Liver (tissue), 8 donors: ENCODE measurements at regions not wholly inside any gene's neighbourhood (a gene's known extent, or its start where the extent isn't known, plus 50 kb on each side); places are given as distances from the start of the nearest gene placed in this dataset.

ENCODE experiments used
- DNase-seq: peaks from one replicate; pipeline ENCODE4 v3.0.0-alpha.2; 2017; ENCODE audit warnings: low spot score
- H3K27ac ChIP-seq, 2 donors: one replicate each; pipeline ENCODE4 v1.7.0; 2013; ENCODE audit warnings: inconsistent platforms in 2 of 2, low read length in 2 of 2, control low read depth in 1 of 2, low read depth in 1 of 2, mild to moderate bottlenecking in 1 of 2
- H3K27me3 ChIP-seq, 4 donors: one replicate each; pipeline versions ENCODE4 v1.6.1 to v1.7.0; 2013; ENCODE audit warnings: low read length in 3 of 4, inconsistent platforms in 1 of 4, mild to moderate bottlenecking in 1 of 4, moderate library complexity in 1 of 4; ENCODE audit not compliant: control insufficient read depth in 4 of 4, insufficient read depth in 4 of 4
- H3K36me3 ChIP-seq, 4 donors: one replicate each; pipeline versions ENCODE4 v1.6.1 to v1.7.0; 2013; ENCODE audit warnings: low read length in 3 of 4, mild to moderate bottlenecking in 3 of 4, low read depth in 1 of 4, moderate library complexity in 1 of 4; ENCODE audit not compliant: control insufficient read depth in 4 of 4, insufficient read depth in 3 of 4
- H3K4me1 ChIP-seq, 4 donors: one replicate each; pipeline versions ENCODE4 v1.6.1 to v1.7.0; 2013; ENCODE audit warnings: low read length in 3 of 4, mild to moderate bottlenecking in 3 of 4, moderate library complexity in 1 of 4; ENCODE audit not compliant: control insufficient read depth in 4 of 4, insufficient read depth in 4 of 4
- H3K4me3 ChIP-seq, 3 donors: one replicate each; pipeline versions ENCODE4 v1.6.1 to v1.7.0; 2013; ENCODE audit warnings: low read length in 3 of 3, control low read depth in 1 of 3, low read depth in 1 of 3, mild to moderate bottlenecking in 1 of 3
- H3K9ac ChIP-seq, 2 donors: one replicate each; pipeline ENCODE4 v1.7.0; 2013; ENCODE audit warnings: low read length in 2 of 2, mild to moderate bottlenecking in 2 of 2, moderate library complexity in 2 of 2, control low read depth in 1 of 2, low read depth in 1 of 2
- H3K9me3 ChIP-seq, 4 donors: one replicate each; pipeline versions ENCODE4 v1.6.1 to v1.7.0; 2013; ENCODE audit warnings: low read length in 3 of 4; ENCODE audit not compliant: control insufficient read depth in 4 of 4
- EGR1 ChIP-seq, 2 donors: IDR thresholded peaks; 2 replicates each; pipeline ENCODE4 v1.6.1; 2016 to 2018; ENCODE audit warnings: antibody characterized with exemption in 2 of 2, low read depth in 2 of 2
- FOXA1 ChIP-seq: IDR thresholded peaks from 2 replicates; pipeline ENCODE4 v1.6.1; 2016; ENCODE audit warnings: antibody characterized with exemption
- GABPA ChIP-seq, 2 donors: IDR thresholded peaks in 1 of 2; conservative IDR thresholded peaks in 1 of 2; 2 replicates each; pipeline ENCODE4 v1.6.1; 2016; ENCODE audit warnings: antibody characterized with exemption in 2 of 2, mild to moderate bottlenecking in 1 of 2, moderate library complexity in 1 of 2
- HNF4A ChIP-seq, 2 donors: conservative IDR thresholded peaks; 2 replicates each; pipeline ENCODE4 v1.6.1; 2016; ENCODE audit warnings: antibody characterized with exemption in 2 of 2, mild to moderate bottlenecking in 2 of 2
- HNF4G ChIP-seq: IDR thresholded peaks from 2 replicates; pipeline ENCODE4 v1.6.1; 2016; ENCODE audit warnings: antibody characterized with exemption
- JUND ChIP-seq, 2 donors: IDR thresholded peaks; 2 replicates each; pipeline ENCODE4 v1.6.1; 2016; ENCODE audit warnings: antibody characterized with exemption in 2 of 2
- NR2F2 ChIP-seq: IDR thresholded peaks from 2 replicates; pipeline ENCODE4 v1.6.1; 2016; ENCODE audit warnings: antibody characterized with exemption
- TAF1 ChIP-seq: conservative IDR thresholded peaks from 2 replicates; pipeline ENCODE4 v1.6.1; 2016; ENCODE audit warnings: antibody characterized with exemption, mild to moderate bottlenecking
- YY1 ChIP-seq: IDR thresholded peaks from 2 replicates; pipeline ENCODE4 v1.6.1; 2016; ENCODE audit warnings: antibody characterized with exemption, mild to moderate bottlenecking
- WGBS: extraction: QIAGEN DNeasy Blood & Tissue Kit; methylation state at CpG from one replicate; pipeline ENCODE4 v1.1.7; 2013; 5-methylcytosine and 5-hydroxymethylcytosine counted together
- TF ChIP-seq, protein P1 (sequence below): IDR thresholded peaks from 2 replicates; pipeline ENCODE4 v1.6.1; 2016; ENCODE audit warnings: antibody characterized with exemption
- TF ChIP-seq, protein P2 (sequence below): IDR thresholded peaks from 2 replicates; pipeline ENCODE4 v1.6.1; 2016; ENCODE audit warnings: antibody characterized with exemption
- TF ChIP-seq, protein P3 (sequence below): IDR thresholded peaks from 2 replicates; pipeline ENCODE4 v1.6.1; 2016; ENCODE audit warnings: antibody characterized with exemption
- TF ChIP-seq, protein P4 (sequence below): IDR thresholded peaks from 2 replicates; pipeline ENCODE4 v1.6.1; 2016; ENCODE audit warnings: antibody characterized with exemption, mild to moderate bottlenecking
- TF ChIP-seq, protein P5 (sequence below): fragments of 150-350 bp; IDR thresholded peaks from 2 replicates; pipeline ENCODE4 v1.5.1; 2017; ENCODE audit warnings: improper control_type of control experiment, low read depth, low read length; ENCODE audit not compliant: missing input control
- donor health status: healthy.
- donor health status: healthy.
- donor health status: healthy.
- donor health status: healthy.
- donor health status: healthy.

DNA sequence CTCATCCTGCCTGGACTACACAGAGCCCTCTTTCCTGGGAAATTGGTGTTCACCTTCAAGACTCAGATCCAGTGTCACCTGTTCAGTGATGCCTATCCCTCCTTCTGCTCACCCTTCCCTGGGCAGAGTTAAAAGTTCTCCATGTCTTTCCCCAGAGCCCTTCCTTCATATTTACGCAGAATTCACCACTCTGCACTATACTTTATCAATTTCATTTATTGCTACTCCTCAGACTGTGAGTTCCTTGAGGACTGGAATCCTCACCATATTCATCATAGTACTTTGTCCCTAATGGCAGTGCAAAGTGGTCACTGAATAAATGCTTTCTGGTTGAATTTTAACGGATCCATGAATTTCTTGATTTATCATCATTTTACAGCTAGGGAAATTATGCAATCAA is 300.0 kb downstream of the CHRM3 start:
- WGBS = 77% methylated on average over 2 of the region's 2 CpGs
- Histone ChIP-seq H3K4me1 (no peaks in the 10 kb centered on the region), H3K9me3 (no peaks in the 10 kb centered on the region), H3K4me3 (no peak overlapping the region), H3K9ac (no peak overlapping the region), H3K36me3 (no peaks in the 10 kb centered on the region), H3K27ac (no peak overlapping the region), H3K27me3 (peaks cover 0 to 3% (median 1%) of the 10 kb centered on the region in 4 donors)
- TF ChIP-seq TAF1 = no peak
- TF ChIP-seq, protein P1, sequence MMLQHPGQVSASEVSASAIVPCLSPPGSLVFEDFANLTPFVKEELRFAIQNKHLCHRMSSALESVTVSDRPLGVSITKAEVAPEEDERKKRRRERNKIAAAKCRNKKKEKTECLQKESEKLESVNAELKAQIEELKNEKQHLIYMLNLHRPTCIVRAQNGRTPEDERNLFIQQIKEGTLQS = no peak
- TF ChIP-seq, protein P2, sequence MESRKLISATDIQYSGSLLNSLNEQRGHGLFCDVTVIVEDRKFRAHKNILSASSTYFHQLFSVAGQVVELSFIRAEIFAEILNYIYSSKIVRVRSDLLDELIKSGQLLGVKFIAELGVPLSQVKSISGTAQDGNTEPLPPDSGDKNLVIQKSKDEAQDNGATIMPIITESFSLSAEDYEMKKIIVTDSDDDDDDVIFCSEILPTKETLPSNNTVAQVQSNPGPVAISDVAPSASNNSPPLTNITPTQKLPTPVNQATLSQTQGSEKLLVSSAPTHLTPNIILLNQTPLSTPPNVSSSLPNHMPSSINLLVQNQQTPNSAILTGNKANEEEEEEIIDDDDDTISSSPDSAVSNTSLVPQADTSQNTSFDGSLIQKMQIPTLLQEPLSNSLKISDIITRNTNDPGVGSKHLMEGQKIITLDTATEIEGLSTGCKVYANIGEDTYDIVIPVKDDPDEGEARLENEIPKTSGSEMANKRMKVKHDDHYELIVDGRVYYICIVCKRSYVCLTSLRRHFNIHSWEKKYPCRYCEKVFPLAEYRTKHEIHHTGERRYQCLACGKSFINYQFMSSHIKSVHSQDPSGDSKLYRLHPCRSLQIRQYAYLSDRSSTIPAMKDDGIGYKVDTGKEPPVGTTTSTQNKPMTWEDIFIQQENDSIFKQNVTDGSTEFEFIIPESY = no peak
- TF ChIP-seq, protein P3, sequence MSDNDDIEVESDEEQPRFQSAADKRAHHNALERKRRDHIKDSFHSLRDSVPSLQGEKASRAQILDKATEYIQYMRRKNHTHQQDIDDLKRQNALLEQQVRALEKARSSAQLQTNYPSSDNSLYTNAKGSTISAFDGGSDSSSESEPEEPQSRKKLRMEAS = no peak
- no peak for TF ChIP-seq NR2F2
- no peak for TF ChIP-seq FOXA1
- no peak for TF ChIP-seq HNF4A (conservative IDR thresholded peaks at IDR 0.05)
- no peak for TF ChIP-seq HNF4G
- TF ChIP-seq YY1 = no peak
- no peak for TF ChIP-seq JUND (IDR thresholded peaks at IDR 0.05)
- TF ChIP-seq EGR1 (IDR thresholded peaks at IDR 0.05; ENCODE audit: low read depth in 2 of 2) = no peak
- TF ChIP-seq, protein P4, sequence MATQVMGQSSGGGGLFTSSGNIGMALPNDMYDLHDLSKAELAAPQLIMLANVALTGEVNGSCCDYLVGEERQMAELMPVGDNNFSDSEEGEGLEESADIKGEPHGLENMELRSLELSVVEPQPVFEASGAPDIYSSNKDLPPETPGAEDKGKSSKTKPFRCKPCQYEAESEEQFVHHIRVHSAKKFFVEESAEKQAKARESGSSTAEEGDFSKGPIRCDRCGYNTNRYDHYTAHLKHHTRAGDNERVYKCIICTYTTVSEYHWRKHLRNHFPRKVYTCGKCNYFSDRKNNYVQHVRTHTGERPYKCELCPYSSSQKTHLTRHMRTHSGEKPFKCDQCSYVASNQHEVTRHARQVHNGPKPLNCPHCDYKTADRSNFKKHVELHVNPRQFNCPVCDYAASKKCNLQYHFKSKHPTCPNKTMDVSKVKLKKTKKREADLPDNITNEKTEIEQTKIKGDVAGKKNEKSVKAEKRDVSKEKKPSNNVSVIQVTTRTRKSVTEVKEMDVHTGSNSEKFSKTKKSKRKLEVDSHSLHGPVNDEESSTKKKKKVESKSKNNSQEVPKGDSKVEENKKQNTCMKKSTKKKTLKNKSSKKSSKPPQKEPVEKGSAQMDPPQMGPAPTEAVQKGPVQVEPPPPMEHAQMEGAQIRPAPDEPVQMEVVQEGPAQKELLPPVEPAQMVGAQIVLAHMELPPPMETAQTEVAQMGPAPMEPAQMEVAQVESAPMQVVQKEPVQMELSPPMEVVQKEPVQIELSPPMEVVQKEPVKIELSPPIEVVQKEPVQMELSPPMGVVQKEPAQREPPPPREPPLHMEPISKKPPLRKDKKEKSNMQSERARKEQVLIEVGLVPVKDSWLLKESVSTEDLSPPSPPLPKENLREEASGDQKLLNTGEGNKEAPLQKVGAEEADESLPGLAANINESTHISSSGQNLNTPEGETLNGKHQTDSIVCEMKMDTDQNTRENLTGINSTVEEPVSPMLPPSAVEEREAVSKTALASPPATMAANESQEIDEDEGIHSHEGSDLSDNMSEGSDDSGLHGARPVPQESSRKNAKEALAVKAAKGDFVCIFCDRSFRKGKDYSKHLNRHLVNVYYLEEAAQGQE = no peak
- TF ChIP-seq, protein P5, sequence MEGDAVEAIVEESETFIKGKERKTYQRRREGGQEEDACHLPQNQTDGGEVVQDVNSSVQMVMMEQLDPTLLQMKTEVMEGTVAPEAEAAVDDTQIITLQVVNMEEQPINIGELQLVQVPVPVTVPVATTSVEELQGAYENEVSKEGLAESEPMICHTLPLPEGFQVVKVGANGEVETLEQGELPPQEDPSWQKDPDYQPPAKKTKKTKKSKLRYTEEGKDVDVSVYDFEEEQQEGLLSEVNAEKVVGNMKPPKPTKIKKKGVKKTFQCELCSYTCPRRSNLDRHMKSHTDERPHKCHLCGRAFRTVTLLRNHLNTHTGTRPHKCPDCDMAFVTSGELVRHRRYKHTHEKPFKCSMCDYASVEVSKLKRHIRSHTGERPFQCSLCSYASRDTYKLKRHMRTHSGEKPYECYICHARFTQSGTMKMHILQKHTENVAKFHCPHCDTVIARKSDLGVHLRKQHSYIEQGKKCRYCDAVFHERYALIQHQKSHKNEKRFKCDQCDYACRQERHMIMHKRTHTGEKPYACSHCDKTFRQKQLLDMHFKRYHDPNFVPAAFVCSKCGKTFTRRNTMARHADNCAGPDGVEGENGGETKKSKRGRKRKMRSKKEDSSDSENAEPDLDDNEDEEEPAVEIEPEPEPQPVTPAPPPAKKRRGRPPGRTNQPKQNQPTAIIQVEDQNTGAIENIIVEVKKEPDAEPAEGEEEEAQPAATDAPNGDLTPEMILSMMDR = no peak
- TF ChIP-seq GABPA (IDR thresholded peaks at IDR 0.05 in 1 of 2, conservative IDR thresholded peaks at IDR 0.05 in 1 of 2) = no peak
- DNase-seq = no peak

DNA sequence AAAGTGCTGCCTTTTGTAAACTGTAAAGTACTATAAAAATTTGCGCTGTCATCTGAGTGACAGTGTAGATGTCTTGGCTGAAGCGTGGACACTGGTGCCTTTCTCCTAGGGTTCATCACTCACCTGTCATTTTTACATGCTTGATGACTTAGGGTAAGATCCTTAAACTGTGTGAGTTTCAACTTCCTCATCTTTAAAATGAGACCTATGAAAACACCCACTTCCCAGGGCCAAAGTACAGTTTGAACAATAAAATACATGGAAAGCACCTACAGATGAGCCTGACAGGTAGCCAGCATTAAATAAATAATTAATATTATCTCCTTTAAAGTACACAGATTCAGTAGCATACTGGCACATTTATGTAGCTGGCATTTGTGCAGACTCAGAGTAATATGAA is 309.9 kb downstream of the CHRM3 start:
- Histone ChIP-seq H3K4me3 (no peak overlapping the region), H3K4me1 (no peaks in the 10 kb centered on the region), H3K9me3 (no peaks in the 10 kb centered on the region), H3K27me3 (no peaks in the 10 kb centered on the region), H3K36me3 (no peaks in the 10 kb centered on the region), H3K9ac (no peak overlapping the region), H3K27ac (no peak overlapping the region)
- 89% methylated on average over 2 of the region's 2 CpGs for WGBS
- TF ChIP-seq, protein P2 = no peak
- TF ChIP-seq, protein P1 = no peak
- TF ChIP-seq HNF4G = no peak
- no peak for TF ChIP-seq HNF4A (conservative IDR thresholded peaks at IDR 0.05)
- TF ChIP-seq FOXA1 = no peak
- no peak for DNase-seq
